ENCODE measurements at regions not wholly inside any gene's neighbourhood (a gene's known extent, or its start where the extent isn't known, plus 50 kb on each side); places are given as distances from the start of the nearest gene placed in this dataset.

DNA sequence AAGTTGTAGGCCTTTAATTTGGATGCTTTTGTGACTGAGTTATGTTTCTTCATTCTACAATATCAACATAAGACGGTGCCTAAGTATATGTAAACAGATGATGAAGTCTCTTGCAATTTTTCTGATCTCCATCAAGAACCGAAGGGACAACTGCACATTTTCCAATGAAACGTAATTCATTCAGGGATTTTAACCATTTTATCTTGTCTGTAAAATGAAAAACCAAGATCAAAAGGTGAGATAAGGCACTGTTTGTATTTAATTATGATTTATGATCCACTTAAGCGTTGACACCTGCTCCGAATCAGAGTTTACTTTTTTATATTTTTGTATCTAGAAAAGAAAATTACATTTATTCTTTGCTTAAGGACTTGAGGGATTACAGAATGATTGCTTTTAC lies 556.8 kb upstream of the ARGLU1 start:
- ATAC-seq = no peak
- no peak for TF ChIP-seq ZFP3 (CRISPR knock-in tag; IDR thresholded peaks at IDR 0.05)
- TF ChIP-seq ZNF565 (CRISPR knock-in tag; conservative IDR thresholded peaks at IDR 0.05; ENCODE audit: low read depth) = no peak
- no peak for TF ChIP-seq ZNF8 (CRISPR knock-in tag; IDR thresholded peaks at IDR 0.05)
- TF ChIP-seq TOX (CRISPR knock-in tag; IDR thresholded peaks at IDR 0.05; ENCODE audit: borderline replicate concordance) = no peak
- TF ChIP-seq PPARA (CRISPR knock-in tag; IDR thresholded peaks at IDR 0.05; ENCODE audit: borderline replicate concordance) = no peak
- TF ChIP-seq, protein P1, sequence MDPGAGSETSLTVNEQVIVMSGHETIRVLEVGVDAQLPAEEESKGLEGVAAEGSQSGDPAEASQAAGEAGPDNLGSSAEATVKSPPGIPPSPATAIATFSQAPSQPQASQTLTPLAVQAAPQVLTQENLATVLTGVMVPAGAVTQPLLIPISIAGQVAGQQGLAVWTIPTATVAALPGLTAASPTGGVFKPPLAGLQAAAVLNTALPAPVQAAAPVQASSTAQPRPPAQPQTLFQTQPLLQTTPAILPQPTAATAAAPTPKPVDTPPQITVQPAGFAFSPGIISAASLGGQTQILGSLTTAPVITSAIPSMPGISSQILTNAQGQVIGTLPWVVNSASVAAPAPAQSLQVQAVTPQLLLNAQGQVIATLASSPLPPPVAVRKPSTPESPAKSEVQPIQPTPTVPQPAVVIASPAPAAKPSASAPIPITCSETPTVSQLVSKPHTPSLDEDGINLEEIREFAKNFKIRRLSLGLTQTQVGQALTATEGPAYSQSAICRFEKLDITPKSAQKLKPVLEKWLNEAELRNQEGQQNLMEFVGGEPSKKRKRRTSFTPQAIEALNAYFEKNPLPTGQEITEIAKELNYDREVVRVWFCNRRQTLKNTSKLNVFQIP (CRISPR knock-in tag; IDR thresholded peaks at IDR 0.05; ENCODE audit: borderline replicate concordance, low read depth) = no peak
- TF ChIP-seq ZFP30 (CRISPR knock-in tag; IDR thresholded peaks at IDR 0.05) = no peak
- TF ChIP-seq SNAI2 (CRISPR knock-in tag; IDR thresholded peaks at IDR 0.05) = no peak
- no peak for TF ChIP-seq OSR1 (CRISPR knock-in tag; IDR thresholded peaks at IDR 0.05)
- TF ChIP-seq TCF4 (CRISPR knock-in tag; IDR thresholded peaks at IDR 0.05; ENCODE audit: borderline replicate concordance) = no peak
- no peak for TF ChIP-seq ZC3H10 (CRISPR knock-in tag; IDR thresholded peaks at IDR 0.05)
- TF ChIP-seq CSDC2 (CRISPR knock-in tag; IDR thresholded peaks at IDR 0.05) = no peak
- no peak for TF ChIP-seq BACH2 (CRISPR knock-in tag; IDR thresholded peaks at IDR 0.05; ENCODE audit: borderline replicate concordance)
- no peak for TF ChIP-seq ESRRG (CRISPR knock-in tag; IDR thresholded peaks at IDR 0.05)
- TF ChIP-seq GLIS3 (CRISPR knock-in tag; IDR thresholded peaks at IDR 0.05) = no peak
- TF ChIP-seq ARNTL (CRISPR knock-in tag; IDR thresholded peaks at IDR 0.05; ENCODE audit: borderline replicate concordance, low read depth) = no peak
- TF ChIP-seq, protein P2, sequence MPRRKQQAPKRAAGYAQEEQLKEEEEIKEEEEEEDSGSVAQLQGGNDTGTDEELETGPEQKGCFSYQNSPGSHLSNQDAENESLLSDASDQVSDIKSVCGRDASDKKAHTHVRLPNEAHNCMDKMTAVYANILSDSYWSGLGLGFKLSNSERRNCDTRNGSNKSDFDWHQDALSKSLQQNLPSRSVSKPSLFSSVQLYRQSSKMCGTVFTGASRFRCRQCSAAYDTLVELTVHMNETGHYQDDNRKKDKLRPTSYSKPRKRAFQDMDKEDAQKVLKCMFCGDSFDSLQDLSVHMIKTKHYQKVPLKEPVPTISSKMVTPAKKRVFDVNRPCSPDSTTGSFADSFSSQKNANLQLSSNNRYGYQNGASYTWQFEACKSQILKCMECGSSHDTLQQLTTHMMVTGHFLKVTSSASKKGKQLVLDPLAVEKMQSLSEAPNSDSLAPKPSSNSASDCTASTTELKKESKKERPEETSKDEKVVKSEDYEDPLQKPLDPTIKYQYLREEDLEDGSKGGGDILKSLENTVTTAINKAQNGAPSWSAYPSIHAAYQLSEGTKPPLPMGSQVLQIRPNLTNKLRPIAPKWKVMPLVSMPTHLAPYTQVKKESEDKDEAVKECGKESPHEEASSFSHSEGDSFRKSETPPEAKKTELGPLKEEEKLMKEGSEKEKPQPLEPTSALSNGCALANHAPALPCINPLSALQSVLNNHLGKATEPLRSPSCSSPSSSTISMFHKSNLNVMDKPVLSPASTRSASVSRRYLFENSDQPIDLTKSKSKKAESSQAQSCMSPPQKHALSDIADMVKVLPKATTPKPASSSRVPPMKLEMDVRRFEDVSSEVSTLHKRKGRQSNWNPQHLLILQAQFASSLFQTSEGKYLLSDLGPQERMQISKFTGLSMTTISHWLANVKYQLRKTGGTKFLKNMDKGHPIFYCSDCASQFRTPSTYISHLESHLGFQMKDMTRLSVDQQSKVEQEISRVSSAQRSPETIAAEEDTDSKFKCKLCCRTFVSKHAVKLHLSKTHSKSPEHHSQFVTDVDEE (CRISPR knock-in tag; IDR thresholded peaks at IDR 0.05) = no peak
- no peak for TF ChIP-seq RARB (CRISPR knock-in tag; IDR thresholded peaks at IDR 0.05)

DNA sequence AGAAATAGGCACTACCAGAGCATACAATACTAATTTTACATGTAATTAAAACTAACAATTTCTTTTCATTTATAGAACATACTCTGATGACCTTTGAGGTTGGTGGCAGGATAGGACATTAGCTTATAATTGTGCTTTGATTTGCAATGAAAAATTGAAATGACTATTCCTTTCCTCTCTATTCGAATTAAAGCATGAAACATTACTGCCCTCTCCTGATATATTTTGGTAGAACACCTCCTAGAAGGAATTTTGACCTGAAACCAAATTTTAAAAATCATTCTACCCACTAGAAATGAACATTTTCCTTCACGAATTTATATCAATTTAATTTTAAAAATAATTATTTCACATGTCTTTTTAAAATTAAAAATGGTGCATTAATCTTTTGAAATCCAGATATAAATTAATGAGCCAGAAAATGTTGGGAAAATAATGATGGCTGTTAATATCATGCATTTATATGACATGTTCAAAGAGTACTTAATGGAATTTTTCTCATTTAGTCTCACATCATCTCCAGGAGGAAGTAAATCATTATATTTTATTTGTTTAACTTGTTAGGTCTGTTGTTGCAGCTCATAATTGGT lies 556.3 kb upstream of the ARGLU1 start:
- no peak for TF ChIP-seq TCF4 (CRISPR knock-in tag; IDR thresholded peaks at IDR 0.05; ENCODE audit: borderline replicate concordance)
- TF ChIP-seq, protein P1 (CRISPR knock-in tag; IDR thresholded peaks at IDR 0.05; ENCODE audit: borderline replicate concordance, low read depth) = no peak
- TF ChIP-seq, protein P2 (CRISPR knock-in tag; IDR thresholded peaks at IDR 0.05) = no peak
- TF ChIP-seq, protein P3, sequence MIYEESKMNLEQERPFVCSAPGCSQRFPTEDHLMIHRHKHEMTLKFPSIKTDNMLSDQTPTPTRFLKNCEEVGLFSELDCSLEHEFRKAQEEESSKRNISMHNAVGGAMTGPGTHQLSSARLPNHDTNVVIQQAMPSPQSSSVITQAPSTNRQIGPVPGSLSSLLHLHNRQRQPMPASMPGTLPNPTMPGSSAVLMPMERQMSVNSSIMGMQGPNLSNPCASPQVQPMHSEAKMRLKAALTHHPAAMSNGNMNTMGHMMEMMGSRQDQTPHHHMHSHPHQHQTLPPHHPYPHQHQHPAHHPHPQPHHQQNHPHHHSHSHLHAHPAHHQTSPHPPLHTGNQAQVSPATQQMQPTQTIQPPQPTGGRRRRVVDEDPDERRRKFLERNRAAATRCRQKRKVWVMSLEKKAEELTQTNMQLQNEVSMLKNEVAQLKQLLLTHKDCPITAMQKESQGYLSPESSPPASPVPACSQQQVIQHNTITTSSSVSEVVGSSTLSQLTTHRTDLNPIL (CRISPR knock-in tag; IDR thresholded peaks at IDR 0.05; ENCODE audit: low read depth) = no peak
- ATAC-seq = no peak; the same call in 2 of the 3 replicates

DNA sequence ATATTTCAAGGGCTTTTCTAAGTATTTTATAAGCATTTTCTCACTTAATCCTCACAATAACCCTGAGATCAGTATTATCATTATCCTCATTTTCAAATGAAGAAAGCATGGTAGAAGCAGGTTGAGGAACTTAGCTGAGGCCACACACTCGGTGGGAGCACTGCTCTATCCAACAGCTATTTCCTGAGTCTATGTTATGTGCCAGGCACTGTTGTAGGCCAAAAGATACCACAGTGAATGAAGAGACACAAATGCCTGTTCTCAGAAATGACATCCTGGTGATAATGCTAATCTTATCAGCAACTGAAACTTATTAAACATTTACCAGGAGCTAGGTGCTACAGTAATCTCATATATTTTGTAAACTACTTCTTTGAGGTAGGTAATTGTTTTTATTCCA lies 553.9 kb upstream of the ARGLU1 start:
- ATAC-seq = no peak
- TF ChIP-seq CSDC2 (CRISPR knock-in tag; IDR thresholded peaks at IDR 0.05) = no peak
- no peak for TF ChIP-seq GLIS3 (CRISPR knock-in tag; IDR thresholded peaks at IDR 0.05)
- TF ChIP-seq, protein P4, sequence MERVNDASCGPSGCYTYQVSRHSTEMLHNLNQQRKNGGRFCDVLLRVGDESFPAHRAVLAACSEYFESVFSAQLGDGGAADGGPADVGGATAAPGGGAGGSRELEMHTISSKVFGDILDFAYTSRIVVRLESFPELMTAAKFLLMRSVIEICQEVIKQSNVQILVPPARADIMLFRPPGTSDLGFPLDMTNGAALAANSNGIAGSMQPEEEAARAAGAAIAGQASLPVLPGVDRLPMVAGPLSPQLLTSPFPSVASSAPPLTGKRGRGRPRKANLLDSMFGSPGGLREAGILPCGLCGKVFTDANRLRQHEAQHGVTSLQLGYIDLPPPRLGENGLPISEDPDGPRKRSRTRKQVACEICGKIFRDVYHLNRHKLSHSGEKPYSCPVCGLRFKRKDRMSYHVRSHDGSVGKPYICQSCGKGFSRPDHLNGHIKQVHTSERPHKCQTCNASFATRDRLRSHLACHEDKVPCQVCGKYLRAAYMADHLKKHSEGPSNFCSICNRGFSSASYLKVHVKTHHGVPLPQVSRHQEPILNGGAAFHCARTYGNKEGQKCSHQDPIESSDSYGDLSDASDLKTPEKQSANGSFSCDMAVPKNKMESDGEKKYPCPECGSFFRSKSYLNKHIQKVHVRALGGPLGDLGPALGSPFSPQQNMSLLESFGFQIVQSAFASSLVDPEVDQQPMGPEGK (CRISPR knock-in tag; IDR thresholded peaks at IDR 0.05; ENCODE audit: borderline replicate concordance) = no peak
